ENCODE measurements at regions not wholly inside any gene's neighbourhood (a gene's known extent, or its start where the extent isn't known, plus 50 kb on each side); places are given as distances from the start of the nearest gene placed in this dataset.

GRCh38 chr17:79667121-79667715 is 56.4 kb upstream of the RBFOX3 start:
- Histone ChIP-seq H3K27ac (no peak overlapping the region), H3K4me1 (no peaks in the 10 kb centered on the region), H3K9me3 (no peaks in the 10 kb centered on the region), H3K36me3 (no peaks in the 10 kb centered on the region), H3K4me3 (no peak overlapping the region), H3K27me3 (peaks cover 0 to 35% of the 10 kb centered on the region in 2 donors)
- TF ChIP-seq POLR2AphosphoS5 (IDR thresholded peaks at IDR 0.05) (no peak), POLR2A (IDR thresholded peaks at IDR 0.05) (no peak)
- TF ChIP-seq, protein P1, sequence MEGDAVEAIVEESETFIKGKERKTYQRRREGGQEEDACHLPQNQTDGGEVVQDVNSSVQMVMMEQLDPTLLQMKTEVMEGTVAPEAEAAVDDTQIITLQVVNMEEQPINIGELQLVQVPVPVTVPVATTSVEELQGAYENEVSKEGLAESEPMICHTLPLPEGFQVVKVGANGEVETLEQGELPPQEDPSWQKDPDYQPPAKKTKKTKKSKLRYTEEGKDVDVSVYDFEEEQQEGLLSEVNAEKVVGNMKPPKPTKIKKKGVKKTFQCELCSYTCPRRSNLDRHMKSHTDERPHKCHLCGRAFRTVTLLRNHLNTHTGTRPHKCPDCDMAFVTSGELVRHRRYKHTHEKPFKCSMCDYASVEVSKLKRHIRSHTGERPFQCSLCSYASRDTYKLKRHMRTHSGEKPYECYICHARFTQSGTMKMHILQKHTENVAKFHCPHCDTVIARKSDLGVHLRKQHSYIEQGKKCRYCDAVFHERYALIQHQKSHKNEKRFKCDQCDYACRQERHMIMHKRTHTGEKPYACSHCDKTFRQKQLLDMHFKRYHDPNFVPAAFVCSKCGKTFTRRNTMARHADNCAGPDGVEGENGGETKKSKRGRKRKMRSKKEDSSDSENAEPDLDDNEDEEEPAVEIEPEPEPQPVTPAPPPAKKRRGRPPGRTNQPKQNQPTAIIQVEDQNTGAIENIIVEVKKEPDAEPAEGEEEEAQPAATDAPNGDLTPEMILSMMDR (IDR thresholded peaks at IDR 0.05), result no peak
- intact Hi-C loops (cut with DNase I; ENCODE audit: low total_unique reads), result no loop called here
- peak in 1 of 2 donors; percentile 31 for DNase-seq (ENCODE audit: low spot score in 2 of 2)

DNA sequence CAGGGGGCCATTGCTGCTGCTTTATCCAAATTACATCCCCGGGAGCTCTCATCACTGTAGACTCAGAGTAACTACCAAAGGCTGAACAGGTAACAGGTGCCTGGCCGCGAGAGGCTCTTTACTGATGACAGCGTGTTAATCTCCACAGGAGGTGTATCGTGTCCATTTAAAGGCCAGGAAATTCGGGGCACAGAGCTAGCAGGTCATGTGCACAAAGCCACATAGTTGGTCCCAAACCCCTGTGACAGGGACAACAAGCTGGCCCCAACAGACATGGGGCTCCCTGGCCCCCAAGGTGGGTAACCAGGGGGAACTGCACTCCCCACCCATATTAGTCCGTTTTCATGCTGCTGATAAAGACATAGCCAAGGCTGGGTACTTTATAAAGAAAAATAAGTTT is 55.3 kb upstream of the RBFOX3 start:
- Histone ChIP-seq H3K36me3 (no peaks in the 10 kb centered on the region), H3K27me3 (peaks cover 0 to 25% of the 10 kb centered on the region in 2 donors), H3K27ac (peak overlapping the region in 1 of 2 donors; percentile 46), H3K9me3 (peaks cover 0 to 7% of the 10 kb centered on the region in 2 donors), H3K4me1 (no peaks in the 10 kb centered on the region), H3K4me3 (no peak overlapping the region)
- intact Hi-C loops (cut with DNase I; ENCODE audit: low total_unique reads), result no loop called here
- TF ChIP-seq POLR2AphosphoS5 (IDR thresholded peaks at IDR 0.05), result no peak
- TF ChIP-seq POLR2A (IDR thresholded peaks at IDR 0.05), result no peak
- TF ChIP-seq, protein P1 (IDR thresholded peaks at IDR 0.05), result no peak
- DNase-seq (ENCODE audit: low spot score in 2 of 2), result peak in 1 of 2 donors; percentile 28

- peak overlapping the region; percentile 46 to 52 for H3K27ac ChIP-seq
- intact Hi-C loops (cut with DNase I; ENCODE audit: low total_unique reads), result no loop called here
- peak overlapping the region in 2 of 3 donors; percentile 27 to 51 for H3K4me3 ChIP-seq
- H3K9me3 ChIP-seq, result peaks cover 0 to 8% of the 10 kb centered on the region in 2 donors
- H3K4me1 ChIP-seq, result no peaks in the 10 kb centered on the region
- peaks cover 0 to 15% of the 10 kb centered on the region in 2 donors for H3K27me3 ChIP-seq
- TF ChIP-seq, protein P1 (IDR thresholded peaks at IDR 0.05), result no peak
- TF ChIP-seq POLR2A (IDR thresholded peaks at IDR 0.05), result no peak
- TF ChIP-seq POLR2AphosphoS5 (IDR thresholded peaks at IDR 0.05), result no peak
- DNase-seq (ENCODE audit: low spot score in 2 of 2), result peak; percentile 63 to 81
- no peaks in the 10 kb centered on the region for H3K36me3 ChIP-seq
Observed at GRCh38 chr17:79664930-79665737, 54.3 kb upstream of the RBFOX3 start.

GRCh38 chr17:79661292-79662041 is 50.6 kb upstream of the RBFOX3 start:
- Histone ChIP-seq H3K4me3 (no peak overlapping the region), H3K4me1 (no peaks in the 10 kb centered on the region), H3K27me3 (peaks cover 0 to 6% of the 10 kb centered on the region in 2 donors), H3K27ac (no peak overlapping the region), H3K9me3 (peaks cover 0 to 8% of the 10 kb centered on the region in 2 donors), H3K36me3 (no peaks in the 10 kb centered on the region)
- intact Hi-C loops (cut with DNase I; ENCODE audit: low total_unique reads), result no loop called here
- DNase-seq (ENCODE audit: low spot score in 2 of 2), result no peak
- TF ChIP-seq, protein P1 (IDR thresholded peaks at IDR 0.05), result no peak
- TF ChIP-seq POLR2A (IDR thresholded peaks at IDR 0.05) (no peak), POLR2AphosphoS5 (IDR thresholded peaks at IDR 0.05) (no peak)

Data from breast epithelium (tissue), 4 donors.